HG02840 (cell line): ENCODE measurements at regions not wholly inside any gene's neighbourhood (a gene's known extent, or its start where the extent isn't known, plus 50 kb on each side); places are given as distances from the start of the nearest gene placed in this dataset.
"Not testable (repeated sequence)": the region's sequence is repeated elsewhere in the genome, so short reads cannot be mapped to it uniquely, and the experiment has no call there.

Experiments
- ATAC-seq: cut with Tn5 transposase; IDR thresholded peaks from one replicate; pipeline ENCODE4 v1.9.1; 2021; ENCODE audit warnings: mild to moderate bottlenecking, moderate library complexity, moderate number of reproducible peaks; ENCODE audit not compliant: unreplicated experiment, low FRiP score

DNA sequence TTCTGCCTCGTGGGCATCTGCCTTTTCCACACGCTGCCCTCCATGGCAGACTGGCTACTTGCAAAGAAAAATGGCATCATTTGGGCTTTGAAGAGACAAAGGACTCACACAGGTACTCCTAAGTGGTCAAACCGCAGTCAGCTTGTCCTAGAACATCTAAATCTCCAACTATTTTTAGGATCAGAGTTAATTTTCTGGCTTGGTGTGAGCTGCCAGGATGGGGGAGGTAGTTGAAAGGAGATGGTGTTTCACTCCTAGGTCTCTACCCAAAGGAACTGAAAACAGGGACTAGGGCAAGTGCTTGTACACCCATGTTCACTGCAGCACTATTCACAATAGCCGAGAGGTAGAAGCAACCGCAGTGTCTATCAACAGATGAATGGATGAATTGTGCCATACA is 107.9 kb upstream of the ATL2 start:
- ATAC-seq: no peak

GRCh38 chr2:38483776-38484501 is 106.9 kb upstream of the ATL2 start:
- no peak for ATAC-seq

GRCh38 chr2:38482710-38483109 is 105.6 kb upstream of the ATL2 start:
- not testable (repeated sequence) for ATAC-seq

DNA sequence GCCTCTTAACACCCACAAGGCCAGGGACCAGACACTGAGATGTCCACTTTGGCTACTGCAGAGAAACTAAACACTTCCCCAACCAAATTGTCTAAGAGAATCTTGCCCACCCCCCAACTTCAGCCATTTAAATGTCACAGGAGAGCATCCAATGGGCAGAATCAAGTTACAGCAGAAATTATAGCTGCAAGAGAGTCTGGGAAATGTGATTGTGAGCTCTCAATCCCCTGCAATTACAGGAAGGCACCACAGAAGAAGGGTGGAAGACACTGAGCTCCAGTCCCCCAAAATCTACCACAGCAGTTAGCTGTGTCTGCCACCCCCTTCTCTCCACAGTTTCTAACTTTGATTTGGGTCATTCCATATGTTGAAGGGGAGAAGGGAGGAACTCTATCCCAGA is 103.5 kb upstream of the ATL2 start:
- no peak for ATAC-seq

GRCh38 chr2:38477006-38477405 is 99.9 kb upstream of the ATL2 start:
- ATAC-seq: no peak

- no peak for ATAC-seq
Measured at GRCh38 chr2:38475567-38475881, 98.5 kb upstream of the ATL2 start.

DNA sequence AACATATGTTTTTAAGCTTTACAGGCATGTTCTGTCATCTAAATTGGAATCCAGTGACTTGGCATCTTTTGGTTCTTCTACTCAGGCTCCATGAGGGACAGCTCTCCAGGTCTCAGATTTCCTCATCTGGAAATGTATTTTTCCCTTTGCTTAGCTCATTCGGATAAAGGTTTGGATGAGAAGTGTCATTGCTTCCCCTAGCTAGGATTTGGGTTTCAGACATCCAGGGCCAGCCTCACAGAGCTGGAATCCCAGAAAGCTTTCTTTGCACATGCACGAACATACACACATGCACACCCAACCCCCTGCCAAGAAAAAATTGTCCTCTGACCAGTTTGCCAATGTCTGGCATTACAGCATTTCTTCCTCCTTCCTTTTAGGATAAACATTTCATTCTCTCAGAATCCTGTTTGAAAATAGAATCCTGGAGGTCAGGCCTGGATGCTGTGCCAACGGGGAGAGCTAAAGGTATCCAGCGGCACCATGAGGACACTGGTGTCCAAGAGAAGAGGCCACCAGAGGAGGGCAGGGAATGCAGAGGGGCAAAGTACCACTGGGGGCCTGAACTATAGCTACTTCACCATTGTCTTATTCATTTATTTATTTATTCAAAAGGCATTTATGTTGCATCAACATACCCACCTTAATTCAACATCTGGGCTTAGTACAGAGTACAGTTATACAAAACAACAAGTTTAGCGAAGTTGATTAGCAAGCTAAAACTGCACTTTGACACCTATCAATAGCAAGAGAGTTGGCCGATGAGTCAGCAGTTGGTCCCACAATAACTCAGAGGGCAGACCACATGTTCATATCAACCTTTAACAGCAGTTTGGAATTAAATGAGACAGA is 97.9 kb upstream of the ATL2 start:
- ATAC-seq: no peak

- no peak for ATAC-seq
Measured at GRCh38 chr2:38474021-38474456, 97.0 kb upstream of the ATL2 start.

DNA sequence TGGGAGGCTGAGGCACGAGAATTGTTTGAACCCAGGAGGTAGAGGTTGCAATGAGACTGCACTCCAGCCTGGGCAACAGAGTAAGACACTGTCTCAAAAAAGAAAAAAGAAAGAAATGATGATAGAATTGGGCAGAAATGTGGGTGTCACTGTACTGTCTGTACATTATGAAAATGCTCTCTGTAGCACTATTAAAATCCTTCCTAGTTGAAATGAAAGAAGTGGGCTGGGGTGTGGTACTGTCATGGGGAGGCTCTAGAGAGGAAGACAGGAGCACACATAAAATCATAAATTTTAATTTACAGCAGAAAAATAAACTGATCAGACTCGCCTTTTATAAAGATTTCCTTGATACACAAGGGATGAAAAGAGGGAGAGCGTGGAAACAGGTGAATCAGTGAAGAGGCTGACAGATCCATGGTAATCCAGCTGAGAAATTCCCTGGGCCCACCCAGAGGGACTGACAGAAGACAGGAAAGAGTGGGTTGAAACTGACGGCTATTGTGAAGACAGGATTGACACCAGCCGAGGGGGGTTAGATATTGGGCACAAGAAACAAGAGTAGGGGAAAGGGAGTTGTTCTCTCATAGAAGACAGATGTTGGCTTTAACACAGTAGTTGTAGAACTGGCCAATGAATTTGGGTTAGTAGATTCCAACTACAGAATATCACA is 96.4 kb upstream of the ATL2 start:
- no peak for ATAC-seq

DNA sequence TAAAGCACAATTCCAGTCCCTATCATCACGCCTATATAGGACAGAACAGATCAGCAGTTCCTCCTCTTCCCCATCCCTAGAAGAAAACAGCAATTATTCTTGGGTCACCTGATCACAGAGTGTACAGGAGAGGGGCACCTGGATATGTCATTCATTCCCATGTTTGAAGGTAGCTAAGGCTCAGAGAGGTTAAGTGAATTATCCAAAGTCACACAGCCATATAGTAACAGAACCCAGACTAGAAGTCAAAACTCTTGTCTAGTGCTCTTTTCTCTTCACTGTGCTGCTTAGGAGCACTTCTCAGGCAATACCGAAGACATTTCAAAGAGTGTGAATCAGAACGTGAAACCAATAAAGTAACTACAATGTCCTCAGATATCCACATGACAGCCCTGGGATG is 93.0 kb upstream of the ATL2 start:
- ATAC-seq: no peak

GRCh38 chr2:38467768-38468455 is 90.8 kb upstream of the ATL2 start:
- ATAC-seq: no peak

DNA sequence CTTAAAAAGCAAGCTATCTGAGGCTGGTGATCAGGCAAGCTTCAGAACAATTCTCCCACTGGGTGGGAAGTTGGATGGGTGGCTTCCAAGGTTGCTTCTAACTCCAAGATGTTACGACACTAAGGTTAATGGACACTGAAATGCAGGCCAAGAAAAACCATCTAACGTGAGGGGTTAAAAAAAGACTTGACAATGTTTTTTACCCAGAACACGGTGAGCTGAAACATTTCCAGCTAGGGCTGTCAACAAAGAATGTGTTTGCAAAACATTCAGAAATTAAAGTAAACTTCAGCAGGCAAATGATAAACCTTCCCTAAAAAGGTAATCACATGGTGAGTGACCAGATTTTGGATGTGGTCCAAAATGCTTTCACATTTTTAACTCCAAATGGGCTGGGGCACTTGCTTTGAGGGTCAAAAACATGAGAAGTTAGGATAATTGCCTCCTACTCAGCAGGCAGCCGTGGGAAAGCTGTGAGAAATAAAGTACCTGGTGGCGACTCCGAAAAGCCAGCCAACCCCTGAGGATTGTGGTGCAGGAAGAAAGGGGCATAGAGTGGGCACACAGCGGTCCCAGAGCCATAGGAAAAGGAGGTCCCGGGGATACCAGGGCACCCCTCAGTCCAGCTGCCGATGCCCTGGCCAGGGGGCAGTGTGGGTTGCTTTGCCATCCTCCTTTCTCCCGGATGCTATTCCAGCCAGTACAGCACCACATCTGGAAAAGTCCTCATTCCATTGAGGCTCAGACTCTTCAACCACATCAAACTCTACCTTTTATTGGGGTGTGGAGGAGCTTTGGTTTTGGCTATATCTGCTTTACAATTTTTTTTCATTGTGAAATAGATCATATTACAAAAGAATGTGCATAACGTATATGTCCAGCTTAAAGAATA is 90.0 kb upstream of the ATL2 start:
- ATAC-seq: no peak

GRCh38 chr2:38466409-38466808 is 89.3 kb upstream of the ATL2 start:
- ATAC-seq: no peak

GRCh38 chr2:38465789-38466127 is 88.7 kb upstream of the ATL2 start:
- no peak for ATAC-seq

DNA sequence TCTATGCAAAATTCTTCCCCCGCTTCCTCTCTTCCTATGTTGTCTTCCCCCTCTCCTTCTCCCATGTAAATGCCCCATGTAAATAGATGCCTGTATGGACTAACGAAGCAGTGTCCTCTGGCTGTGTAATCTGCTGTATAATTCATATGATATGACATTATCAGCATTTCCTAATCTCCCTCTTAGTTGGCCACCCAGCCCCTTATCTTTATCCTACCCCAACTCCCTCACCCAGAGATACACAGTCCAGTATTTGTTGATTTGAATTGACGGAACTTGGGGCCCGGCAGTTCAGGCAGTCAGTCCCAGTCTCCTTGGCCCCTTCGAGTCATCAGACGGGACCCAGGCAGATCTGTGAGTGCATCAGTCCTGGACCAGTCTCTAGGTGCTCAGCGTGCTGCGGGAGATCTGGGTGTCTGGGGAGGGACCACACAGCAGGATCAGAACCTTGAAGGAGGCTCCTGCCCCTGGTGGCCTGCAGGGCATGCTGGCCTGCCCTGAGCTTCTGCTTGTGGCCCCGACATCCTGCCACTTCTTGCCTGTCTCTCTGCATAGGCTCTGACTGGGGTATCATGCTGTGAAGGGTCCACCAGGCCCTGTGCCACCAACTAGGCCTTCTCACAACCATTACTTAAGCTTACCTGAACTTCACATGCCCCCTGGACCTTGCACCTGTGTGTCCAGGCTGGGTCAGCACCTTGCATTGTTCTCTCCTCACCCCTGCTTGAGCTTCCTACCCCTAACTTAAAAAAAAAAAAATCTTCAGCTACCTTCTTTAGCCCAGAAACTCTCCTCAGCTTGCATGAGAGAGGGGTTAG is 88.1 kb upstream of the ATL2 start:
- ATAC-seq: no peak

DNA sequence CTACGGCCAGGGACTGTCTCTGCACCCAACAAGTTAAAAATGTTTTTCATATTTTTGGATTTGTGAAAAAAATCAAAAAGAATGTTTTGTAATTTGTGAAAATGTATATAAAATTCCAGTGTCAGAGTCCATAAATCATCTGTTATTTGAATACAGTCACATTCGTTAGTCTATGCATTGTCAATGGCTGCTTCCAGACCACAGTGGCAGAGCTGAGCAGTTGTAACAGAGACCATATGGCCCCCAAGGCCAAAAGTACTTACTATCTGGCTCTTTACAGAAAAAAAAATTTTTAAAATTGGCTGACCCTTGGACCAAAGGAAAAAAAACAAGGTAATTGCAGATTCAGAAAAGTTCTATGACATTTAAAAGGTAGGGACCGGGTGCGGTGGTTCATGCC is 86.7 kb upstream of the ATL2 start:
- no peak for ATAC-seq

- no peak for ATAC-seq
Measured at GRCh38 chr2:38462121-38462661, 85.1 kb upstream of the ATL2 start.

DNA sequence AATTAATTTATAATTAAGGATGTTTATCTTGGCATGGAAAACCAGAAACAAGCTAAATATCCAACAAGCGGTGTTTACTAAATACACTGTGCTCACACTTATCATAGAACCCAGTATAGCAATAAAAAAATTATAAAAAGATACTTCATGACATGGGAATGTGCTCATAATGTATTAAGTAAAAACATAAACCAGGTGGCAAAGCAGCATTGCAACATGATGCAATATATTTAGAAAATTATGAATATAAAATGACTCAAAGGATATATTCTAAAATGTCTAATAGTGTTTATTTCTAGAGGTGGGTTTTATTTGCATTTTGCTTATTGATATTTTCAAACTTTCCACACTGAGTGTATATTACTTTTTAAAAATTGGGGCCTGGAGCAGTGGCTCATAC is 84.4 kb upstream of the ATL2 start:
- ATAC-seq: no peak

- ATAC-seq: no peak
Measured at GRCh38 chr2:38460313-38460712, 83.2 kb upstream of the ATL2 start.
